ENCODE measurements at regions not wholly inside any gene's neighbourhood (a gene's known extent, or its start where the extent isn't known, plus 50 kb on each side); places are given as distances from the start of the nearest gene placed in this dataset.

- no peak for TF ChIP-seq CTCF (IDR thresholded peaks at IDR 0.05; ENCODE audit: borderline replicate concordance, extremely low read depth, low read length, poor library complexity, severe bottlenecking)
- TF ChIP-seq EZH2 (IDR thresholded peaks at IDR 0.05; ENCODE audit: borderline replicate concordance, low read depth, low read length, severe bottlenecking) = no peak
Observed at GRCh38 chr18:56319953-56320352, 318.4 kb downstream of the TXNL1 start.
